GM19397 (cell line): ENCODE measurements at regions not wholly inside any gene's neighbourhood (a gene's known extent, or its start where the extent isn't known, plus 50 kb on each side); places are given as distances from the start of the nearest gene placed in this dataset.

ENCODE experiments used
- ATAC-seq: cut with Tn5 transposase; IDR thresholded peaks from one replicate; pipeline ENCODE4 v1.9.1; 2021; ENCODE audit warnings: mild to moderate bottlenecking, moderate library complexity; ENCODE audit not compliant: unreplicated experiment

DNA sequence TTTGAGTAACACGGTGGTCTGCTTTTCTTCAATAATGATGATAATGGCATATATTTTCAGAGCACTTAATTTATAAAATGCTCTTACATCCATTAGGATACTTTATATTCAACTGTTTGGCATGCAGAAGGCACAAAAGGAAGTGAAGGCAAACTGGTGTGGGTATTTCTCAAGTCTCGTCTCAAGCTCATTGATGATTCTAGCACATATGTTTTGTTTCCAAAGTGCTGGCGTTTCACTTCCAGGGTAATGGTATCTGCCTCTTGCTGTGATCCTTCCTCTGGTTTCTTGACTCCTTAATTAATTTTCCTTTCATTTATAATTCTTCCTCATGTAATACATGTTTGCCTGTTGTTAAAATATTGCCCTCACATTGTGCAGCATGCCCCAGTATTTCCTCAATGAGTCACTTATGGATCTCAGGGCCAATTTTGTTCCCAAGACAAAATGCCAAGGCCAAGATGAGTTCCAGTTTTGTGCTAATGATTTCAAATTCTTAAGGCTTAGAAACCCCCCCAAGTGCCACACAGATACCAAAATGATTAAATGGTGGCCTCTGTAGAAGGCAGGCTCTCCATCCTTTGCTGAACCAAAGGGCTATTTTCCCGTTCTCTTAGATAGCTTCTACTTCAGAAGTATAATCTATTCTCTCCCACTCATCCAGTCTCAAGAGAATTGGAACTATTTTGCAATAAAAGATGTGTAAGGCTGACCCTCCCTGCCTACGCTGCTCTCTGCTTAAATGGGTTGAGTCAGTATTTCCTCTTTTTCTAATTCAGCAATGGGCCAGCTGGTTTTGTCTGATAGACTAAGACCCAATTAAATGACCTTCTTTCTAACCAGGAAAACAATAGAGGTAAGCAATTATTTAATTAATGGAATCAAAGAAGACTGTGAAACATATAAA lies 171.2 kb downstream of the ZNF365 start:
- no peak for ATAC-seq

- ATAC-seq = no peak
These were observed 174.5 kb downstream of the ZNF365 start for GRCh38 chr10:62548686-62549085.

DNA sequence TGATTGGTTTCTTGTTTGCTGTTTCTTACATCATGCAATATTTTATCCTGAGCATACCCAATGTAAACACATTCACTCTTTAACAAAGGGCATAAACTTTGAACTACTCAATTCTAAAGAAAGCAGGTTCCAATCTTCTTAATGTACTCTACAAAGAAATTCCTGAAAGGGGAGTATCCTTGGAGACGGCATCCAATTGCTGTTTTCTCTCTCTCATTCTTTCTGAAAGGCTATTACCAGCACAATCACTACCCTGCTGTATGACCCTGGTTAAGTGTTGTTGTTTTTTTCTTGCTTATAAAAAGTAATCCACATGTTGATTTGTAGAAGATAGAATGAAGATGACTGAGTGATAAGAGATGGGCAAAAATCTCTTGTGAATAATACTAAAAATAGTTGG lies 176.0 kb downstream of the ZNF365 start:
- ATAC-seq = no peak

DNA sequence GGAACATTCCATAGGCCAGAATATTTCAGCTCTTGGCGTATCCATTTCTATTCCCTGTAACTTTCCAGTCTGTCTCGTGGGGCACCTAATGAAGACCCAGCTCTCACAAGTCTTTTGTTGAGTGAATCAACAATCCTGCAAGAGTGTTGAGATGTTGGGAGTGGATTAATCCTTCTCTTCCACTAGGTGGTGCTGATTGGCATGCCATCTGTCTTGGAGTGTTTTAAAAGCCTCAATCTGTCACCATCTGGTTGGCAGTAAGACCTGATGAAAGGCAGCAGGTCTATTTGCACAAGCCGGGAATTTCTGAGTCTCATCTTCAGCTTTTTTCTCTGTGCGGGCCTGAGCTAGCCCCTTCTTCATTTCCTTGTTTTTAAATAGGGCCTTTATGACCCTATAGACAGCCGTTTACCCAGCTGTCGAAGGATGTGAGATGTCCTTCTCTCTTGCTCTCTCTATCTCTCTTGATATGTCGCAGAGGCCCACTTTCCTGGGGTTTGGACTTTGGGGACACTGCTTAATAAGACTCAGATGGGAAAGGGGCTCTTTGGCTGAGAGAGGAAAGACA lies 180.5 kb downstream of the ZNF365 start:
- no peak for ATAC-seq

DNA sequence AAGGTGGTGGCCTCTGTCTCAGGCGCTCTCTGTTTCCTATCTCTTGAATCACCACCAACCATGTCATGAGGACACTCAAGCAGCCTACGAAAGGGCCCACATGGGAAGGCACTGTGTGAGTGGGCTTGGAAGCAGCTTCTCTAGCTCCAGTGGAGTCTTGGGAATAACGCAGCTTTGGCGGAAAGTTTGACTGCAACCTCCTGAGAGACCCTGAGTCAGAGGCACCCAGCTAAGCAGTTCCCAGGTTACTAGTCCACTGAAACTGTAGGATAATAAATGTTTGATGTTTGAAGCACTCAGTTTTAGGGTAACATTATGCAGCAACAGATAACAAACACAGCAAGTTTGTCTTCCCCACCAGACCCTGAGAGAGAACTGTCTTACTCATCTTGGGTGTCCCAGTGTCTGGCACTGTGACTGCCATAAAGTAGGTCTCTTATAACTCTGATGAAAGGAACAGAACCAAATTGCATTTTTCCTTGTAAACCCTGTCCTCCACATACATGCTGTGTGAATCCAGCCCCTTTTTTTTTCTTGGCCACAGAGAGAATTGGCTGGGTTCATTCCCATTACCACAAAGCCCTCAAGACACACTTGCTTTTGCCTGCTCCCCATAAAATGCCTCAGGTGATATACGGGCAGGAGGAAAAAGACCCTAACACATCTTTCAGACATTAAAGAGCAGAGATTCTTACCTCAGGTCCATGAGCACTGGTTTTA lies 185.5 kb downstream of the ZNF365 start:
- no peak for ATAC-seq

GRCh38 chr10:62560201-62560819 lies 186.1 kb downstream of the ZNF365 start:
- no peak for ATAC-seq

DNA sequence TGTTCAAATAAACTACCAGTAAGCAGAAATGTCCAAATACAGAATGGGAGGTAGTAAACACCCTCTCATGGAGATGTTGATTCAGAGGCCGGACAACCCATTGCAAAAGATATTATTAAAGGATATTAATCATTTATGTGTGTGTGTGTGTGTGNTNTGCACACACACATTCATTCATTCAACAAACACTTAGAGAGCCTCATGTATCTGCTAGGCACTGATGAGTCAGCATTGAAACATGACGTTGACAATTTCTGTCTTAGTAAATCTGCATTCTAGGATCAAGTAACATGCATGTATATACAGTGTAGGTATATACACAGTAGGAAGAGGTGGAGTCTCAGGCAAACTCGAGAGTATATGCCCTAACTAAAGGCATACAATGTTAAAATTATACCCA lies 187.0 kb downstream of the ZNF365 start:
- ATAC-seq = no peak

DNA sequence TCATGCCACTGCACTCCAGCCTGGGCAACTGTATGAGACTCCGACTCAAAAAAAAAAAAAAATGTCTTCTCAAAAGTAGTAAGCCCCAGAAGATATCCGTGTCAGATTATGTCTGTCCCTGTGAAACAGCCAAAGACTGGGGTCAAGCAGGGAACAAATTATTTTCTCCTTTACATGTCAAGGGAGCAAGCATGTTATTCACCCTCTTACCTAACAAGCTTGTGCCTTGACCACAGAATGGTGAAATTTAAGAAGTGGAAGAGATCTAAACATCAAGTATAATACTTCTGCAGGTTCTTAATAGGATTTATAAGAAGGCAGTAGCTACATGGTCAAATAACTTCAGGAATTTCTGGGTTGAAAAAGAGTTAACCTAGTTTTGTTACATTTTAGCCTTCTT lies 187.9 kb downstream of the ZNF365 start:
- no peak for ATAC-seq

GRCh38 chr10:62562795-62563194 lies 188.6 kb downstream of the ZNF365 start:
- ATAC-seq = no peak

DNA sequence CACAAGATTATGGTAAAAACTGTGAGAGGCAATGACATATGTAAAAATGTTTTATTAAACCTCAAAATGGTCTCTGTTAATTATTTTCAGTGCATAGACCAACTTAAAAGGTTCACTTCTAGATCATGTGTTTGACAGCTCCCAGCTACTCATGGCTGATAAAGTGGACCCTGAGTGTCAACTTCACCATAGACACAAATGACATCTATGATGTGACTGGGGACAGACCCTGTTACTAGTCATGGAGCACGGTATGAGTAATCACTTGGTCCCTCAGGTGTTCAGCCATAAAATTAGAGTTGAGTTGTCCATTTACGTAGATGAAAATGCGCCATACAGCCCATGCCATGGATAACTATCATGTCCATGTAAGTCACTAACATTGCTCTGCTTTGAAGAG lies 199.8 kb downstream of the ZNF365 start:
- ATAC-seq = no peak

GRCh38 chr10:62577076-62577475 lies 202.9 kb downstream of the ZNF365 start:
- ATAC-seq = no peak

DNA sequence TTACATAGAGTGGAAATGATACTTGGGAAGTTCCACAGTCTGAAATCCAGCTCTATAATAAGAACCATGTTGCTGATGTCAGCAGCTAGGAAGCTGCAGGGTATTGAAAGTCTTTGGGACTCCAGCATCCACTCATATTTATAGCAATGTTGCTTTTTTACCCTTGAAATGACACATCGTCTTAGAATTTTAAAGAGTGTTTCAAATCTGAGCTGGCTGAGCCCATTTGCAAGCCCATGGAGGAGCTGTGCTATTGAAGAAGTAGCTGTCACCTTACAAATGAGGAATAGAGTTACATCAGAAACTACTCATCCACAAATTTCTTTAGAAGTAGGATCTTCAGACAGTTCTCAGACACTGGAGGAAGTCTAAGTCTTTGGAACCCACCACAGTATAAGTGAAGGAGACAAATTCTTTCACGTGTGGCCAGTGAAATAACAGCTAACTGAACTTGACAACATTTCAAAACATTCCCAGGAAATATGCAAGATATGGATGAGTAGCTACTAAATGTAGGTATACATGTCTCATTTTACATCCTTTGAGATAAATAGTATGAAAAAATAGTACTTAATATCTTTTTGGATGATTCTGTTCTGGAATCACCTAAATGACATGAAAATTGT lies 203.6 kb downstream of the ZNF365 start:
- no peak for ATAC-seq

DNA sequence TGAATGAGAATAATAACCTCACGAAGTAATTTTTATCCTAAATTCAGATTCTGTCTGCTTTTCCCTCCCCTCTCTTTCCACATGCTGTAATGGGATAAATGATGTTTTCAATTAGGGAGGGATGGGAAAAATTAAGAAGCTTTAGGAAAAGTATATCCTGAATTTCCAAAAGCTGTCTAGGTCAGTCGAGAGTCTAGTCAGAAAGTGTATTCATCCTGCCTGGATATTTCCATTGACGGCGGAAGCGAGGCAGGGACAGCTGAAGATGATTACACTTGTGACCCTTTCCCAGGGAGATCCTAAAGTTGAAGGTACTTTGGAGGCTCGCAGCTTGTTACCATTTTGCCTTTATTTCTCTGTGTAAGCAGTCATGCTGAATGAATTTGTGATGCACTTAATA lies 204.1 kb downstream of the ZNF365 start:
- ATAC-seq = no peak

DNA sequence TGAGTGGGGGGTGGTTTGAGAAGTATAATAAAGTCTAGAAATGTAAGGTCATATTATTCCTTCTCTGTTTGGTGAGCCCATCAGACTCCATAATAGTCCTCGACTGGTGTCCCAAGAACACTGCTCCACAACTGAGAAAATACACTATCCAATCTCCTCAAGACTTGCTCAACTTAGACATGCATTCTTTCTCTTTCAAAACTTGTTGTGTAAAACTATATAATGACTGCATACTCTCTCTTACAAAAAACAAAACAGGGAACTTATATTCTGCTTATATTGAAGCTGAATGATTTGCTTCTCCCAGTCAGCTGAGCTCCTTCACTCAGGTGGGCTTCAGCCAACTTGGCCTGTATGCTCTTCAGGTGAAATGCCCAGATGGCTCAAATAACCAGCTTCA lies 204.7 kb downstream of the ZNF365 start:
- no peak for ATAC-seq

- no peak for ATAC-seq
These were observed 206.2 kb downstream of the ZNF365 start for GRCh38 chr10:62580396-62580795.

GRCh38 chr10:62581351-62581750 lies 207.2 kb downstream of the ZNF365 start:
- no peak for ATAC-seq

GRCh38 chr10:62582101-62582705 lies 208.0 kb downstream of the ZNF365 start:
- ATAC-seq = no peak

DNA sequence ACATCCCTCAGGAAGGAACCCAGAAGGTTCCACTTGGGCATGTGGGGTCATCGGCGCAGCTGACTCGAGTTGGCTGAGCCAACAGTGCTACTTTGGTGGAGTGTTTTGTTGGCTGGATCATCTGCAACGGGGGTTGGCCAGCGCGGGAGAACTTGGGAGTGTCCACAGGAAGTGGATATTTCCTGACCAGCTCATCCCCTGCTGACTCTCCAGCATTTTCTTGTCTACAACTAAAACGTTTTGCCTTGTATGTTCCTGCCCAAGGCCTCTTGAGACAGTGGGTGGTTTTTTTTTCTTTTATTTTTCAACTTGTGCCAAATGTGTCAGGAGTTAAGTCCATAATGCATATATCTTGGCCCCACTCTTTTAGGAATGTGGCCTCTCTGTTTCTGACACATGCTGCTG lies 208.6 kb downstream of the ZNF365 start:
- ATAC-seq = no peak

GRCh38 chr10:62583876-62584615 lies 209.9 kb downstream of the ZNF365 start:
- no peak for ATAC-seq

- no peak for ATAC-seq
These were observed 210.6 kb downstream of the ZNF365 start for GRCh38 chr10:62584731-62585130.
